OCI-M1 (cell line): ENCODE measurements at regions not wholly inside any gene's neighbourhood (a gene's known extent, or its start where the extent isn't known, plus 50 kb on each side); places are given as distances from the start of the nearest gene placed in this dataset.
"Not testable (repeated sequence)": the region's sequence is repeated elsewhere in the genome, so short reads cannot be mapped to it uniquely, and the experiment has no call there.

Source experiments
- DNase-seq: peaks from one replicate; lab custom pipeline; 2025; lab: John Stamatoyannopoulos, UW

DNA sequence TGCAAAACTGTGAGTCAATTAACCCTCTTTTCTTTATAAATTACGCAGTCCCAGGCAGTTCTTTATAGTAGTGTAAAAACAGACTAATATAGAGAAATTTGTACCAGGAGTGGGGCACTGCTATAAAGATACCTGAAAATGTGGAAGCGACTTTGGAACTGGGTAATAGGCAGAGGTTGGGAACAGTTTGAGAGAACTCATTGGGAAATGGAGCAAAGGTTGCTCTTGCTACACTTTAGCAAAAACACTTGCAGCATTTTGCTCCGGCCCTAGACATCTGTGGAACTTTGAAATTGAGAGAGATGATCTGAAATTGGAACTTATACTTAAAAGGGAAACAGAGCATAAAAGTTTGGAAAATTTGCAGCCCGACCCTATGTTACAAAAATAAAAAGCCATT lies 810.9 kb downstream of the LTN1 start:
- no peak for DNase-seq

DNA sequence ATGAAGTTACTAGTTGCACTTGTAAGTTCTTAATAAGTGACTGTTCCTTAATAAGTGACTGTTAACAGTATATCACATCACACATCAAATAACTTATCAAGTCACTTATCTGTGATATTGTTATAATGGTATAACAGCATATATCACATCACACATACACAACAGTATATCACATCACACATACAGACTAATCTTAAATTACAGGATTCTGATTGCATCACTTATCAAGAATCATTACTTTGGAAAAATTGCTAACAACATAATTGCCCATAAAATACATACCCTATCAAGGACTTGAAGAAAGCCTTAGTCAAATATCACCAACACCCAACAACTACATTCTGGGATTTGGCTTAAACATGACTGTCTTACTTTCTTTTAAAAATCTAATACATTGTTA lies 813.5 kb downstream of the LTN1 start:
- DNase-seq, result no peak

- DNase-seq, result peak; percentile 7
These were observed 815.6 kb downstream of the LTN1 start for GRCh38 chr21:28177124-28177523.

DNA sequence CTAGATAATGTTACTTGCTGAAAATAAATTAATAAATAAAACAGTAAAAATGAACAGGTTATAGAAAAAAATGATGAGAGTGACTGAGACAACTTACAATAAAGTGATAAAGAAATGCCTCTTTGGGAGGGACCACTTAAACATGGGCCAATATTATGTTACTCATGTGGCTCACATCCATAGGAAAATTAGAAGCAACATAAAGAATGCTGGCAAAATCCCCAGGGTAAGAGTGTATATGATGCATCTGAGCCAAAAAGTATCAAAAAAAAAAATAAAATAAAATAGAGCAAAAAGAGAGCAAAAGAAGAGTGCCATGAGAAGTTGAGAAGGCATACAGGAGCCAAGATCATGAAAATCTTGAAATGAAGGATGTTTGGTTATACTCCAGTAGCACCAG lies 818.0 kb downstream of the LTN1 start:
- no peak for DNase-seq

GRCh38 chr21:28174006-28174405 lies 818.7 kb downstream of the LTN1 start:
- no peak for DNase-seq

DNA sequence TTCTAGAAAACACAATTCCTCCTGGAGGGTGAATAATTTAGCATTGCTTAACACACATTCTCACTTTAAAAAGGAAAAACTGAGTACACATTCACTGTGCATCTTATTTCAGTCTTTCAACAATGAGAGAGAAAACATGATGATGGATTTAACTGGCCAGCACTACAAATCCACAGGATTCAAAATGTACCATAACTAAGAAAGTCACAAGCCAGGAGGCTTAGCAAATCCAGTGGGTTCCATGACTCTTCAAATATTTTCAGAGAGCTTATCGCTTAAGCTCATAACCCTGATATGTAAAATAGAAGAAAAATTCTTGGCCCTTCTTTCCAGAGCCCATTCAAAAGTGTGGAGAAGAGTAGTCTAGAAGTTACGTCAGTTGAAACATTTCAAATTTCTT lies 820.3 kb downstream of the LTN1 start:
- DNase-seq, result no peak

- no peak for DNase-seq
These were observed 825.3 kb downstream of the LTN1 start for GRCh38 chr21:28167366-28167765.

DNA sequence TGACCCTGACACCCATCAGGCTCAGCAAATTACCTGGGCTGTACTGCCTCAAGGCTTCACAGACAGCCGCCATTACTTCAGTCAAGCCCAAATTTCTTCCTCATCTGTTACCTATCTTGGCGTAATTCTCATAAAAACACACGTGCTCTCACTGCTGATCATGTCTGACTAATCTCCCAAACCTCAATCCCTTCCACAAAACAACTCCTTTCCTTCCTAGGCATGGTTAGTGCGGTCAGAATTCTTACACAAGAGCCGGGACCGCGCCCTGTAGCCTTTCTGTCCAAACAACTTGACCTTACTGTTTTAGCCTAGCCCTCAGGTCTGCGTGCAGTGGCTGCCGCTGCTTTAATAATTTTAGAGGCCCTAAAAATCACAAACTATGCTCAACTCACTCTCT lies 828.2 kb downstream of the LTN1 start:
- not testable (repeated sequence) for DNase-seq

- DNase-seq, result not testable (repeated sequence)
These were observed 830.6 kb downstream of the LTN1 start for GRCh38 chr21:28162052-28162451.

GRCh38 chr21:28160378-28160777 lies 832.3 kb downstream of the LTN1 start:
- DNase-seq, result no peak

GRCh38 chr21:28159396-28159795 lies 833.3 kb downstream of the LTN1 start:
- no peak for DNase-seq

- DNase-seq, result no peak
These were observed 836.1 kb downstream of the LTN1 start for GRCh38 chr21:28156590-28156989.

GRCh38 chr21:28154121-28154520 lies 838.6 kb downstream of the LTN1 start:
- no peak for DNase-seq

GRCh38 chr21:28152732-28153131 lies 839.9 kb downstream of the LTN1 start:
- no peak for DNase-seq

DNA sequence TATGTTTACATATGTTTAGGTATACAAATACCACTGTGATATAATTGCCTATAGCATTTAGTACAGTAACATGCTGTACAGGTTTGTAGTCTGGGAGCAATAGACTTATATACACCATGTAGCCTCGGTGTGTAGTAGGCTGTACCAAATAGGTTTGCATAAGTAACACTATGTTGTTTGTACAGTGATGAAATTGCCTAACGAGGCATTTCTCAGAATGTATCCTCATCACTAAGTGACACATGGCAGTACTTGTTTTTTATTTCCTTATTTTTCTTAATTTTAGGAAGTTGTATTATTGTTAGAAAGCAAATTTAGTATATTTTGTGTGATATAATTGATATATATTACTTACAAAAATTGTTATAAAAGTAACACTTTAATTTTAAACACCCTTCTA lies 840.9 kb downstream of the LTN1 start:
- DNase-seq, result no peak

GRCh38 chr21:28150778-28151177 lies 841.9 kb downstream of the LTN1 start:
- no peak for DNase-seq

DNA sequence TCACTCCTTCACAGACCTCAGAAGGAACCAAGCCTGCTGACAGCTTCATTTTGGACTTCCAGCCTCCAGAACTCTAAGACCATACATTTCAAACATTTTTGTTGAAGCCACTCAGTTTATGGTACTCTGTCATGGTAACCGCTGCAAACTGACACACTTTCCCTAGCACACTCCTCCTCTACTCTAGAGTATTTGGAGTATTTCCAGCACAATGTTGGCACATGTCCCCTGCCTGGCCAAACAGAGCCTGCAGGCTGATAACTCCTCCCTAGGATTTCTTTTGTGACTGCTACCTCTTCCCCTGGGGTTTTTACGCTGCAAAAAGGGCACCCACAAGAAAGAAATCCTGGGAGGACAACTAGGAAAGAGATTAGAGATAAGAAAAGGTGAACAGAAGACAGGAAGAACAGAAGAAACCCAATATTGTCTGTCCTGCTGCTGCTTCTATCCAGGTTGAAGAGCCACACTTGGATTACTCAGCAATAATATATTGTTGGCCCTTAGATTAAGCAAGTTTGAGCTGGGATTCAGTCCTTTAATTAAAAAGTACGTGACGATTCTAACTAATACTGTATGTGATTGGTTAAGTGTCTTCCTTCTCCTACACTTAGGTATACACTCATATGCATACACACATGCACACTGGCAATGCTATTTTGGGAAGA lies 844.1 kb downstream of the LTN1 start:
- DNase-seq, result peak; percentile 6

DNA sequence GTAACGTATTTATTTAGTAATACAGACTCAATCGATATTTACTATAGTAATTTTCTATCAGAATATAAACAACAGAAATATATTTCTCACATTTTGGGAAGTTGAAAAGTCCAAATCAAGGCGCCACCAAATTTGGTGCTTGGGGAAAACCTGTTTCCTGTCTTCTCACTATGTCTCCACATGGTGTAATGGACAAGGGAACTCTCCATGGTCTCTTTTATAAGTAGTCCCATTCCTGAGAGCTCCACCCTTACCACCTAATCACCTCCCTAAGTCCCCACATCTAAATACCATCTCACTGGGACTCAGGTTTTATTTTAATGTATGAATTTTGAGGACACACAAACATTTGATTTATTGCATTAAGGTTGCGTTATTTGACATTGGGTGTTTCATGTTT lies 848.0 kb downstream of the LTN1 start:
- DNase-seq, result no peak

DNA sequence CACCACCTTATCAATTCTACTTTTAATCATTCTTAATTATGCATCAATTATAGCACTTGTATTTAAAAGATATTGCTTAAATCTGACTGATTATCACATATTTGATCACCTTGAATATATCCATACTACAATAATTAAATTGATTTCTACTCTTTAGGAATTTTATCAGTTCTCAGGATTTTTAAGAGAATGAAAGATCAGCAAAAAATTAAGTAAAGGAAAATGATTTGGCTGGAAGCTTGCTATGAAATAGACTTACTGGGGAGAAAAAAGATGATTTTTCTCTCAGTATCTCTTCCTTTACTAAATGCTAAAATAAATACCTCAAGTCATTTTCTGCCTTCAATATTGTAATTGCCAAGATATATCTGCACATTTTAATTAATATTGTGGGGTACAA lies 848.6 kb downstream of the LTN1 start:
- DNase-seq, result no peak

DNA sequence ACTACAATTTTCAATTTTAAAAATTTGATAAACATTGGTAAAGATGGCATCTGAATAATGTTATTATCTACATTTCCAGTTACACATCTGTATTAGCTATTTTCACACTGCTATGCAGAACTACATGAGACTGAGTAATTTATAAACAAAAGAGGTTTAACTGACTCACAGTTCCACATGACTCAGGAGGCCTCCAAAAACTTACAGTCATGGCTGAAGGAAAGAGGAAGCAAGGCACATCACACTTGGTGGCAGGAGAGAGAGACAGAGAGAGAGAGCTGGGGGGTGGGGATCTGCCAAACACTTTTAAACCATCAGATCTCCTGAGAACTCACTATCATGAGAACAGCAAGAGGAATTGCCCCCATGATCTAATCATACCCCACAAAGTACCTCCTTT lies 850.0 kb downstream of the LTN1 start:
- DNase-seq, result peak; percentile 86

- DNase-seq, result no peak
These were observed 854.4 kb downstream of the LTN1 start for GRCh38 chr21:28138272-28138671.

DNA sequence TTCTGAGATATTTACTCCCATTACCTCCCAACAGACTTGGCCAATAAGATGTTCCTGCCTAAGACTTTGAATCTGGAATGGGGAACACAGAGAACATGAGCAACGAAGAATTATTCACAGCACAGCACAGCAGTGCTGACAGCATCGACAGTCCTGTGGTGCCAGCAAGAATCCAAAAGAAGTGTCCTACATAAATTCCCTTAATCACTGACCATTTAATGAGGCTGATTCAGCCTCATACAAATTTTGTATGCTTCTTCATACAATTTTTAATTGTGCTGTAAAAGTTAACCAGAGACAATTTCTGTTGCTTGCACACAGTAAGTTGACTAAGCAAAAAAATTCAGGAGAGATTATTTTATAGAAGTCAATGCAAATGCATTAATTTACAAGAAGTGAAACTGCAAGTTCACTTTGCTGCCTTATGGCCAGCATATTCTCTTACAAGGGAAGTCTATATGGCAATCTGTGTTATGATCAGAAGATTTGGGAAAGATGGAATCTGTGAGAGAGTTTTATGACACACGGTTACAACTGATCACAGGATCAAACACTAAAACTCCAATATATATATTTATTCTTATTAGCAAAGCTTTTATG lies 855.9 kb downstream of the LTN1 start:
- DNase-seq, result no peak

DNA sequence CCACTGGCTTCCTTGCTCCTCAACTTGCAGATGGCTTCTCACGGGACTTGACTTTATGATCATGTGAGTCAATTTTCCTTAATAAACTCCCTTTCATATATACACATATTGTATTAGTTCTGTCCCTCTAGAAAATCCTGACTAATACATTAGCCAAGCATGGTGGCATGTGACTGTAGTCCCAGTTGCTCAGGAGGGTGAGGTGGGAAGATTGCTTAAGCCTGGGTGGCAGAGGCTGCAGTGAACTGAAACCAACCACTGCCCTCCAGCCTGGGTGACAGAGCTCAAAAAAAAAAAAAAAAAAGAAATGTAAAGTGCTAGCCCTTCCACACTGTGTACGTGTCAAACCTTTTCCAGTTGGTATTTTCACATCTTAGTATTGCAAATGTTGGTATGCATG lies 857.0 kb downstream of the LTN1 start:
- no peak for DNase-seq

DNA sequence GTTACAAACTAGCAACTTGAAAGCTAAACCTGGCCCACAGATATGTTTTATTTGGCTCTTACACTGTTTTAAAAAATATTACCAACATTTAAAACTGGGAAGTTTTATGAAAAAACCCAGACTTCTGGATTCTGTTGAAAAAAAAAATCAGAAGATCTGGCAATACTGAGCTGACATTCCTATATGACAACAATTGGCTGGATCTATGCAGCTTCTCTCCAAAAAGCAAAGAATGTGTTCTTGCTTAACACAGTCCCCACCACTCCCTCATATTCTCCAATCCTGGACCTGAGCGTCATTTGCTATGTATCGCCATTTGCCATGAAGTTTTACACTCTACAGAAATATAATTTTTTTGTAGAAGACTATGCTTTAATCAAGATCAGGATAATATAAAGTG lies 859.6 kb downstream of the LTN1 start:
- no peak for DNase-seq
